AG08396 (cell line): ENCODE measurements at regions not wholly inside any gene's neighbourhood (a gene's known extent, or its start where the extent isn't known, plus 50 kb on each side); places are given as distances from the start of the nearest gene placed in this dataset.
"Not testable (repeated sequence)": the region's sequence is repeated elsewhere in the genome, so short reads cannot be mapped to it uniquely, and the experiment has no call there.

Experiments used
- DNase-seq: peaks from one replicate; pipeline ENCODE4 v3.0.0; 2012; ENCODE audit warnings: low spot score, mixed read lengths

- no peak for DNase-seq
Measured at GRCh38 chr6:139883776-139884175, 509.3 kb upstream of the CITED2 start.

- no peak for DNase-seq
Measured at GRCh38 chr6:139882977-139883728, 508.7 kb upstream of the CITED2 start.

- DNase-seq = peak; percentile 22
Measured at GRCh38 chr6:139882234-139882633, 507.8 kb upstream of the CITED2 start.

GRCh38 chr6:139881728-139882211 lies 507.3 kb upstream of the CITED2 start:
- peak; percentile 22 for DNase-seq

- DNase-seq = no peak
Measured at GRCh38 chr6:139881236-139881635, 506.8 kb upstream of the CITED2 start.

- DNase-seq = no peak
Measured at GRCh38 chr6:139879823-139880356, 505.4 kb upstream of the CITED2 start.

GRCh38 chr6:139879241-139879640 lies 504.8 kb upstream of the CITED2 start:
- not testable (repeated sequence) for DNase-seq

GRCh38 chr6:139877828-139878405 lies 503.5 kb upstream of the CITED2 start:
- DNase-seq = no peak

GRCh38 chr6:139872665-139873064 lies 498.2 kb upstream of the CITED2 start:
- no peak for DNase-seq

- no peak for DNase-seq
Measured at GRCh38 chr6:139871803-139872510, 497.5 kb upstream of the CITED2 start.

GRCh38 chr6:139871165-139871710 lies 496.8 kb upstream of the CITED2 start:
- DNase-seq = no peak

- no peak for DNase-seq
Measured at GRCh38 chr6:139868576-139868975, 494.1 kb upstream of the CITED2 start.

GRCh38 chr6:139863964-139864363 lies 489.5 kb upstream of the CITED2 start:
- no peak for DNase-seq

- DNase-seq = peak; percentile 31
Measured at GRCh38 chr6:139863346-139863745, 488.9 kb upstream of the CITED2 start.

- no peak for DNase-seq
Measured at GRCh38 chr6:139862311-139862710, 487.9 kb upstream of the CITED2 start.

- no peak for DNase-seq
Measured at GRCh38 chr6:139860203-139860602, 485.8 kb upstream of the CITED2 start.

- DNase-seq = no peak
Measured at GRCh38 chr6:139858429-139858828, 484.0 kb upstream of the CITED2 start.

GRCh38 chr6:139857143-139857542 lies 482.7 kb upstream of the CITED2 start:
- no peak for DNase-seq

GRCh38 chr6:139856562-139856961 lies 482.1 kb upstream of the CITED2 start:
- DNase-seq = no peak

GRCh38 chr6:139855671-139856311 lies 481.3 kb upstream of the CITED2 start:
- peak; percentile 24 for DNase-seq

GRCh38 chr6:139853302-139853992 lies 479.0 kb upstream of the CITED2 start:
- DNase-seq = peak; percentile 11
